Mesothelial cell of epicardium (in vitro differentiated cells): ENCODE measurements at regions not wholly inside any gene's neighbourhood (a gene's known extent, or its start where the extent isn't known, plus 50 kb on each side); places are given as distances from the start of the nearest gene placed in this dataset.

Experiments
- DNase-seq, 2 experiments: peaks; one replicate each; pipeline ENCODE4 v3.0.0; 2021; ENCODE audit warnings: low spot score in 2 of 2; ENCODE audit not compliant: unreplicated experiment in 2 of 2
- H3K27ac Mint-ChIP-seq: 2 replicates; pipeline ENCODE4 v1.8.0; 2021; ENCODE audit warnings: mixed read lengths
- H3K27me3 Mint-ChIP-seq: 2 replicates; pipeline ENCODE4 v1.8.0; 2021; ENCODE audit warnings: low read depth, mixed read lengths
- H3K36me3 Mint-ChIP-seq: 2 replicates; pipeline ENCODE4 v1.8.0; 2021; ENCODE audit warnings: mixed read lengths
- H3K4me1 Mint-ChIP-seq: 2 replicates; pipeline ENCODE4 v1.8.0; 2021; ENCODE audit warnings: mixed read lengths
- H3K4me3 Mint-ChIP-seq: 2 replicates; pipeline ENCODE4 v1.8.0; 2021; ENCODE audit warnings: mild to moderate bottlenecking, moderate library complexity, mixed read lengths
- H3K9me3 Mint-ChIP-seq: 2 replicates; pipeline ENCODE4 v1.8.0; 2021; ENCODE audit warnings: mixed read lengths
- TF ChIP-seq, protein P1 (sequence below): fragments of 200-600 bp; sonication (generic); IDR thresholded peaks from one replicate; pipeline ENCODE4 v1.5.0; 2021; ENCODE audit warnings: antibody characterized with exemption; ENCODE audit not compliant: unreplicated experiment

DNA sequence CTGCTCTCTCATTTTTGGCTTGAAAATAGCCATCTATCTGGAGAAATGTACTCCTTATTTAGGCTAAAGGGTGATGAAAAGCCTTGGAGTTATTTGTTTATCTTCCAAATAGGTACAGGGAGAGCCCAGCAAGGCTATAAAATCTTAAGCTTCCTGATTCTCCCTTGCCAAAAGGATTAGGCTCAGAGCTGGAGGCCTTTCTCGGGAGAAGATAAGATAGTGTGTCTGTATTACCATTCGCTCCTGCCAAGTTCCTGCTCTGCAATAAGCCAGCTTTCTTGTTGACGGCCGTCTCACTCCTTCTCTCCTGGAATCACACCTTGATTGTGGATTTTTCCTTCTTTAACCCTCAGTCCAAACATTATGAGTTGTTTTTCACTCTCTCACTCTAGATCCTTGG is 171.8 kb upstream of the TTC29 start:
- H3K27ac Mint-ChIP-seq = peak overlapping the region; percentile 80
- TF ChIP-seq, protein P1, sequence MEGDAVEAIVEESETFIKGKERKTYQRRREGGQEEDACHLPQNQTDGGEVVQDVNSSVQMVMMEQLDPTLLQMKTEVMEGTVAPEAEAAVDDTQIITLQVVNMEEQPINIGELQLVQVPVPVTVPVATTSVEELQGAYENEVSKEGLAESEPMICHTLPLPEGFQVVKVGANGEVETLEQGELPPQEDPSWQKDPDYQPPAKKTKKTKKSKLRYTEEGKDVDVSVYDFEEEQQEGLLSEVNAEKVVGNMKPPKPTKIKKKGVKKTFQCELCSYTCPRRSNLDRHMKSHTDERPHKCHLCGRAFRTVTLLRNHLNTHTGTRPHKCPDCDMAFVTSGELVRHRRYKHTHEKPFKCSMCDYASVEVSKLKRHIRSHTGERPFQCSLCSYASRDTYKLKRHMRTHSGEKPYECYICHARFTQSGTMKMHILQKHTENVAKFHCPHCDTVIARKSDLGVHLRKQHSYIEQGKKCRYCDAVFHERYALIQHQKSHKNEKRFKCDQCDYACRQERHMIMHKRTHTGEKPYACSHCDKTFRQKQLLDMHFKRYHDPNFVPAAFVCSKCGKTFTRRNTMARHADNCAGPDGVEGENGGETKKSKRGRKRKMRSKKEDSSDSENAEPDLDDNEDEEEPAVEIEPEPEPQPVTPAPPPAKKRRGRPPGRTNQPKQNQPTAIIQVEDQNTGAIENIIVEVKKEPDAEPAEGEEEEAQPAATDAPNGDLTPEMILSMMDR = no peak
- no peaks in the 10 kb centered on the region for H3K27me3 Mint-ChIP-seq
- peaks cover 19% of the 10 kb centered on the region for H3K36me3 Mint-ChIP-seq
- peaks cover 19% of the 10 kb centered on the region for H3K9me3 Mint-ChIP-seq
- H3K4me3 Mint-ChIP-seq = no peak overlapping the region
- DNase-seq = no peak
- peaks cover 20% of the 10 kb centered on the region for H3K4me1 Mint-ChIP-seq

DNA sequence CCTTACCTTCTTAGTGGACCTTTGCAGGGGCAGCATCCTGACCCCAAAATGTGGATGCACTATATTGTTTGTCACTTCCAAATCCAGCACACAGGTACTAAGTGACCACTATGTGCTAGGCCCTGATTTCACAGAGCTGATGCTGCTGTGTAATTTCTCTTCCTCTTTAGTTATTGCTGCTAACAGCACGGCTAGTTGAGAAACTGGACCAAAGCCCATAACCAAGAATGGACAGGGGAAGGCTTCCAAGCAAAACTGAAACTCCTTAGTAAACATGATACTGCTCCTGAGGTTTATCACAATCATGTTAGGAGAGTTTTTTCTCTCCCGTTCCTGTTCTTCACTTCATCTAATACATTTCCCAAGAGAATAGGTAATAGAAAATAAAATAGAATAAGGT is 172.9 kb upstream of the TTC29 start:
- no peak overlapping the region for H3K27ac Mint-ChIP-seq
- no peak for DNase-seq
- H3K4me1 Mint-ChIP-seq = peaks cover 30% of the 10 kb centered on the region
- H3K4me3 Mint-ChIP-seq = no peak overlapping the region
- TF ChIP-seq, protein P1 = no peak
- H3K9me3 Mint-ChIP-seq = peaks cover 10% of the 10 kb centered on the region
- H3K27me3 Mint-ChIP-seq = no peaks in the 10 kb centered on the region
- H3K36me3 Mint-ChIP-seq = peaks cover 12% of the 10 kb centered on the region

DNA sequence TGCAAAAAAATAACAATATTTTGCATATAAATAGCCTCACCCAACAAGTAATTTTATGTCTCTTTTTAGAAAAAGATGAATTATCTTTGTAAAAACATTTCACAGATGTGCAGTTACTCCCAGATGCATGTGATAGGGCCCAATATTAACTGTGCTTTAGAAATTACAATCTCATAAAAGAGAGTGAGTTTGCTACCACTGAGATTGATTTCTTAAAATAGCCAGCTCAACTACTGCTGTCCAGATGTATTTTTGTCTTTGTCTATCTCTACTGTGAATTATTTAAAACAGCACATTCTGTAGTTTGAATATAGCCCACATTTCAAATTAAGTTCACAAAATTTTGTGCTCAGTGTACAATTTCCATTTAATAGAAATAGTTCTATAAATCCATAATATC is 177.0 kb upstream of the TTC29 start:
- H3K27me3 Mint-ChIP-seq = no peaks in the 10 kb centered on the region
- H3K36me3 Mint-ChIP-seq = no peaks in the 10 kb centered on the region
- no peak overlapping the region for H3K4me3 Mint-ChIP-seq
- H3K27ac Mint-ChIP-seq = no peak overlapping the region
- H3K4me1 Mint-ChIP-seq = peaks cover 31% of the 10 kb centered on the region
- DNase-seq = no peak
- peaks cover 13% of the 10 kb centered on the region for H3K9me3 Mint-ChIP-seq
- TF ChIP-seq, protein P1 = no peak

DNA sequence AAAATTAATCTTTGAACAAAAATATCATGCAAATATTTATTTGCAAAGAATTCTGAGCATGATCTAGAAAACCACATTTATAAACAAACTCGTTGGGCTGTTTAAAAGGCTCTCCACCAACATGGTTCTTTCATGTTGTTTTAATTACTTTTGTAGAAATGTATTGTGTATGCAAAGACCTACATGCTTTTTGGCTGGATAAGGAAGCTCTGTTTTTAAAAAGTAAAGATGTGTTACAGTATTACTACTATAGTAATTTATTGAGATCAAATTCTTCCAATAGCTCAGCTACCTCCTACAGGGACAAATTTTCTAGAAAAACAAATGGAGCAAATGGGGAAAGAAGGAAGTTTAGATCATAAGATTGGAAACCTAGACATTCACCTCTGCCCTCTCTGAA is 177.5 kb upstream of the TTC29 start:
- Mint-ChIP-seq H3K4me1 (peaks cover 29% of the 10 kb centered on the region), H3K4me3 (no peak overlapping the region), H3K9me3 (peaks cover 16% of the 10 kb centered on the region), H3K27ac (peak overlapping the region; percentile 14), H3K36me3 (no peaks in the 10 kb centered on the region), H3K27me3 (no peaks in the 10 kb centered on the region)
- TF ChIP-seq, protein P1 = no peak
- no peak for DNase-seq

DNA sequence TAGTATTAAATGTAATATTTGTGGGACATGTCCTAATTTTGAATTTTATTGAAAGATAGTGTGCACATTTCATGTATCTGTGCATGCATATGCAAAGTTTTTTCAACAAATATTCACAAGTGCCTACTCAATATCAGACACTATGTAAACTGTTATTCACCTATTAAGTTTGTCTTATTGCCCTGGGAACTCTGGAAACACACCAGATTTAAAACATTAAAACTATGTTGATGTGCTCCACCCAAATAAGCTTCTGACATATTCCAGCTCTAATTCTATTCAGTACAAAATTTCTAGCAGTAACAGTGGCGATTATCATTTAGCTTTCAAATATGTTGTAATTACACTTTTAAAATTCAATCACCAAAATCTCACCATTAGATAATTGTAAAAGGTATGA is 183.1 kb upstream of the TTC29 start:
- TF ChIP-seq, protein P1 = no peak
- H3K9me3 Mint-ChIP-seq = peaks cover 16% of the 10 kb centered on the region
- H3K4me1 Mint-ChIP-seq = peaks cover 24% of the 10 kb centered on the region
- H3K27ac Mint-ChIP-seq = no peak overlapping the region
- no peaks in the 10 kb centered on the region for H3K36me3 Mint-ChIP-seq
- DNase-seq = no peak
- H3K27me3 Mint-ChIP-seq = no peaks in the 10 kb centered on the region
- H3K4me3 Mint-ChIP-seq = no peak overlapping the region

DNA sequence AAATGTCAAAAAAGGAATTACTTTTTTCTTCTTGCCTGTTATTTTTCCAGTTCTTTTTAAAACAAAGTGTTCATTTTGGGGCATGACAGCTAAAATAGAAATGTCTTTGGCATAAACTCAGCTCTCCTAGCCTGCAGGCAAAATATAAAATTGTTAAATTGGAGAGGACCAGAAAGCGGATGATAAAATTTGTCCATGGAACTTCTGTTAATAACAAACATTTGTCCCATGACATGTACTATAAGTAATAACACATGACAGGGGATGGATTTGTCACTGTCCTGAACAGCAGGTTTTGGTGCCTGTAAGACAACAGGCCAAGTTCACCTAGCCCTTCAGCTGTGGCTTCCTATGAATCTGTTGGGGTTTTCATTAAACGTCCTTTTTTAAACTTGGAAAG is 184.0 kb upstream of the TTC29 start:
- Mint-ChIP-seq H3K4me1 (peaks cover 24% of the 10 kb centered on the region), H3K36me3 (no peaks in the 10 kb centered on the region), H3K4me3 (no peak overlapping the region), H3K27ac (no peak overlapping the region), H3K27me3 (no peaks in the 10 kb centered on the region), H3K9me3 (peaks cover 16% of the 10 kb centered on the region)
- TF ChIP-seq, protein P1 = no peak
- no peak for DNase-seq
